ENCODE measurements at regions not wholly inside any gene's neighbourhood (a gene's known extent, or its start where the extent isn't known, plus 50 kb on each side); places are given as distances from the start of the nearest gene placed in this dataset.

- no peak for TF ChIP-seq POLR2A (IDR thresholded peaks at IDR 0.05; ENCODE audit: low read length)
- no peak for TF ChIP-seq GATA1 (IDR thresholded peaks at IDR 0.05; ENCODE audit: low read depth, low read length)
Observed at GRCh38 chr3:4084271-4084670, 218.9 kb upstream of the SETMAR start.
